ENCODE measurements at regions not wholly inside any gene's neighbourhood (a gene's known extent, or its start where the extent isn't known, plus 50 kb on each side); places are given as distances from the start of the nearest gene placed in this dataset.

- Histone ChIP-seq H2BK20ac (ENCODE audit: low read length) (no peak overlapping the region), H3K9ac (replicated peaks in 1 of 4; ENCODE audit: extremely low read depth in 1 of 4, low read depth in 3 of 4, low read length in 3 of 4) (no peak overlapping the region), H3K18ac (ENCODE audit: extremely low read depth, low read length) (no peak overlapping the region), H4K20me1 (replicated peaks in 1 of 2; ENCODE audit: control insufficient read depth in 1 of 2, insufficient read depth in 2 of 2, low read length in 2 of 2) (no peaks in the 10 kb centered on the region), H3K23ac (ENCODE audit: insufficient read length) (no peak overlapping the region), H2BK5ac (ENCODE audit: low read depth, low read length) (no peak overlapping the region), H2BK12ac (ENCODE audit: low read depth, low read length) (no peak overlapping the region), H3K4me2 (ENCODE audit: insufficient read depth in 1 of 2, low read depth in 2 of 2, low read length in 2 of 2) (no peak overlapping the region), H3K27me3 (replicated peaks in 1 of 4; ENCODE audit: control insufficient read depth in 3 of 4, extremely low read depth in 1 of 4, insufficient read depth in 3 of 4, low read length in 3 of 4) (no peaks in the 10 kb centered on the region), H3K79me1 (ENCODE audit: low read depth, low read length) (no peaks in the 10 kb centered on the region), H2BK120ac (replicated peaks; ENCODE audit: low read depth, low read length) (no peak overlapping the region), H3K4me1 (replicated peaks in 1 of 4; ENCODE audit: control insufficient read depth in 3 of 4, insufficient read depth in 4 of 4, low read length in 3 of 4) (peaks cover 0 to 5% (median 2%) of the 10 kb centered on the region in 4 experiments; a peak in 4 of 7 replicates), H3K79me2 (ENCODE audit: control insufficient read depth in 1 of 2, insufficient read depth in 2 of 2, low read length in 2 of 2) (no peaks in the 10 kb centered on the region), H3K36me3 (ENCODE audit: control insufficient read depth in 2 of 4, insufficient read depth in 4 of 4, low read length in 3 of 4) (no peaks in the 10 kb centered on the region), H4K5ac (ENCODE audit: insufficient read length, low read depth, low read length) (no peak overlapping the region), H3K23me2 (ENCODE audit: low read depth, low read length) (no peaks in the 10 kb centered on the region), H3K4me3 (ENCODE audit: extremely low read depth in 1 of 4, insufficient read depth in 2 of 4, low read depth in 3 of 4, low read length in 4 of 4) (no peak overlapping the region), H2BK15ac (ENCODE audit: low read length) (no peak overlapping the region), H4K8ac (ENCODE audit: extremely low read depth, insufficient read depth, low read length) (no peak overlapping the region), H2AFZ (ENCODE audit: low read length) (no peak overlapping the region), H3K14ac (ENCODE audit: insufficient read length) (no peak overlapping the region), H4K91ac (replicated peaks; ENCODE audit: insufficient read length, low read length) (no peak overlapping the region), H3K4ac (replicated peaks; ENCODE audit: insufficient read length, low read depth, low read length) (no peak overlapping the region), H3K9me3 (ENCODE audit: insufficient read depth in 2 of 2, low read depth in 1 of 2, low read length in 1 of 2) (no peaks in the 10 kb centered on the region), H2AK5ac (ENCODE audit: low read depth, low read length) (no peak overlapping the region), H3K56ac (replicated peaks; ENCODE audit: insufficient read length, low read depth, low read length) (no peak overlapping the region), H3K27ac (ENCODE audit: low read depth, low read length) (no peak overlapping the region)
- no peak for TF ChIP-seq USF2 (IDR thresholded peaks at IDR 0.05; ENCODE audit: low read length)
- TF ChIP-seq HDAC6 (IDR thresholded peaks at IDR 0.05; ENCODE audit: low read depth, low read length) = no peak
- no peak for TF ChIP-seq BCL11A (IDR thresholded peaks at IDR 0.05; ENCODE audit: low read depth in 2 of 2, low read length in 2 of 2)
- TF ChIP-seq BRCA1 (IDR thresholded peaks at IDR 0.05; ENCODE audit: low read depth, low read length) = no peak
- TF ChIP-seq POU5F1 (IDR thresholded peaks at IDR 0.05; ENCODE audit: low read depth, low read length) = no peak
- FAIRE-seq = no peak
- no peak for DNase-seq (ENCODE audit: low read depth in 1 of 2, low spot score in 2 of 2)
- POLR2A ChIA-PET (ENCODE audit: partially characterized antibody) = no interaction called here
- no CpG with 5 or more reads among the region's 2 CpGs for WGBS, 2 experiments (ENCODE audit: extremely low coverage in 1 of 2, insufficient coverage in 1 of 2, insufficient read length in 1 of 2, insufficient replicate concordance in 2 of 2, low coverage in 1 of 2, low lambda C conversion rate in 2 of 2, missing lambda C conversion rate in 1 of 2)
- CTCF ChIA-PET (ENCODE audit: partially characterized antibody) = no interaction called here
Measured at GRCh38 chr2:60047347-60047746, 506.1 kb downstream of the BCL11A start.
